ENCODE measurements at regions not wholly inside any gene's neighbourhood (a gene's known extent, or its start where the extent isn't known, plus 50 kb on each side); places are given as distances from the start of the nearest gene placed in this dataset.

GRCh38 chr13:76745261-76746200 is 140.7 kb downstream of the KCTD12 start:
- no peaks in the 10 kb centered on the region for H3K36me3 ChIP-seq
- no peak for DNase-seq (ENCODE audit: low spot score)
- H3K9me3 ChIP-seq = peaks cover 0 to 18% of the 10 kb centered on the region in 2 donors
- no peak overlapping the region for H3K4me3 ChIP-seq
- no peak overlapping the region for H3K27ac ChIP-seq
- no peak for TF ChIP-seq CTCF (IDR thresholded peaks at IDR 0.05)
- no peaks in the 10 kb centered on the region for H3K27me3 ChIP-seq
- H3K4me1 ChIP-seq = no peaks in the 10 kb centered on the region

DNA sequence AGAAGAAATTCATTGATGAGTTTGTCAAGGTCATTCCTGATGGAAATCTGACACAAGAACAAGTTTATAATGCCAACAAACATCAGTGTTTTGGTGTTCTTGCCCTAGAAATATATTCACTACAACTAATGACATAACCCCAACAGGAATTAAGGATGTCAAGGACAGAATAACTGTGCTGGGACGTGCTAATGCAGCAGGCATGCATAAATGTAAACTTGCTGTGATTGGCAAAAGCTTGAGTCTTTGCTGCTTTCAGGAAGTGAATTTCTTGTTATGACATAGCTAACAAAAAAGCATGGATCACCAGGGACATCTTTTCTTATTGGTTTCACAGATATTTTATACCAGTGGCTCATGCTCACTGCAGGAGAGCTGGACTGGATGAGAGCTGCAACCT is 144.6 kb downstream of the KCTD12 start:
- H3K4me1 ChIP-seq = no peaks in the 10 kb centered on the region
- no peaks in the 10 kb centered on the region for H3K36me3 ChIP-seq
- no peak for DNase-seq (ENCODE audit: low spot score)
- no peak overlapping the region for H3K4me3 ChIP-seq
- no peak for TF ChIP-seq CTCF (IDR thresholded peaks at IDR 0.05)
- no peak overlapping the region for H3K27ac ChIP-seq
- peaks cover 0 to 18% of the 10 kb centered on the region in 2 donors for H3K9me3 ChIP-seq
- no peaks in the 10 kb centered on the region for H3K27me3 ChIP-seq

- DNase-seq (ENCODE audit: low spot score) = no peak
- no peak overlapping the region for H3K4me3 ChIP-seq
- no peaks in the 10 kb centered on the region for H3K36me3 ChIP-seq
- no peak overlapping the region for H3K27ac ChIP-seq
- no peaks in the 10 kb centered on the region for H3K4me1 ChIP-seq
- TF ChIP-seq CTCF (IDR thresholded peaks at IDR 0.05) = no peak
- H3K27me3 ChIP-seq = no peaks in the 10 kb centered on the region
- H3K9me3 ChIP-seq = peaks cover 0 to 18% of the 10 kb centered on the region in 2 donors
These were observed 145.2 kb downstream of the KCTD12 start for GRCh38 chr13:76741046-76741445.

- Histone ChIP-seq H3K27ac (no peak overlapping the region), H3K27me3 (no peaks in the 10 kb centered on the region), H3K9me3 (peaks cover 0 to 18% of the 10 kb centered on the region in 2 donors), H3K4me1 (no peaks in the 10 kb centered on the region), H3K36me3 (no peaks in the 10 kb centered on the region), H3K4me3 (no peak overlapping the region)
- no peak for TF ChIP-seq CTCF (IDR thresholded peaks at IDR 0.05)
- no peak for DNase-seq (ENCODE audit: low spot score)
These were observed 147.6 kb downstream of the KCTD12 start for GRCh38 chr13:76738616-76739015.

GRCh38 chr13:76737526-76737925 is 148.7 kb downstream of the KCTD12 start:
- no peak for DNase-seq (ENCODE audit: low spot score)
- H3K27me3 ChIP-seq = no peaks in the 10 kb centered on the region

More at GRCh38 chr13:76737526-76737925, 148.7 kb downstream of the KCTD12 start:
- H3K4me1 ChIP-seq = no peaks in the 10 kb centered on the region
- TF ChIP-seq CTCF (IDR thresholded peaks at IDR 0.05) = no peak
- H3K9me3 ChIP-seq = peaks cover 0 to 16% of the 10 kb centered on the region in 2 donors
- no peak overlapping the region for H3K4me3 ChIP-seq
- H3K36me3 ChIP-seq = no peaks in the 10 kb centered on the region
- H3K27ac ChIP-seq = no peak overlapping the region

Data from right atrium auricular region (tissue), 2 donors.